HK-2 (cell line): ENCODE measurements at regions not wholly inside any gene's neighbourhood (a gene's known extent, or its start where the extent isn't known, plus 50 kb on each side); places are given as distances from the start of the nearest gene placed in this dataset.
"Not testable (repeated sequence)": the region's sequence is repeated elsewhere in the genome, so short reads cannot be mapped to it uniquely, and the experiment has no call there.

Source experiments
- DNase-seq: peaks from one replicate; pipeline ENCODE4 v3.0.0-alpha.2; 2018; ENCODE audit not compliant: unreplicated experiment

DNA sequence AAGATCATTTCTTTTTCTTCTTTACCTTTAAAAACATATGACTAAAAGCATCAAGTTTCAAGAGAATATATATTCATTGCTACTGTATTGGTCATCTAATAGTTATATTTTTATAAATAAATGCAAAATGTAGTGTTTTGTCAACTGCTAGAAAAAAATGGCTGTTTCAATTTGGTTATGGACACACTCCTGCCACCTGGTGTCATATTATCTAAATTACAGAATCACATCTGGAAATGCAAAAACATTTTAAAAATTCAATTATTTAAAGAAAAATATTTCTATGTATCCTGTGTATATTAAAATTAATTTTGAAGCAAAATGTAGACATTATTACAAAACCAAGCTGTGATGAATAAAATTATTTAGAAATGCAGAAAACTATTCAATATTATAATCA, 329.4 kb upstream of the PCDH18 start:
- DNase-seq = no peak

GRCh38 chr4:137853424-137853823, 321.1 kb upstream of the PCDH18 start:
- DNase-seq = no peak

- DNase-seq = no peak
Observed at GRCh38 chr4:137852326-137852725, 320.0 kb upstream of the PCDH18 start.

- no peak for DNase-seq
Observed at GRCh38 chr4:137851435-137851834, 319.1 kb upstream of the PCDH18 start.

DNA sequence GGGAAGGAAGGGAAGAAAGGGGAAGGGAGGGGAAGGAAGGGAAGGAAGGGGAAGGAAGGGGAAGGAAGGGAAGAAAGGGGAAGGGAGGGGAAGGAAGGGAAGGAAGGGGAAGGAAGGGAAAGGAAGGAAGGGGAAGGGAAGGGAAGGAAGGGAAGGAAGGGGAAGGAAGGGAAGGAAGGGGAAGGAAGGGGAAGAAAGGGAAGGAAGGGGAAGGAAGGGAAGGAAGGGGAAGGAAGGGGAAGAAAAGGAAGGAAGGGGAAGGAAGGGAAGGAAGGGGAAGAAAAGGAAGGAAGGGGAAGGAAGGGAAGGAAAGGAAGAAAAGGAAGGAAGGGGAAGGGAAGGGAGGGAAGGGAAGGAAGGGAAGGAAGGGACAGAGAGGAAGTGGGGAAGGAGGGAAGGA, 295.7 kb upstream of the PCDH18 start:
- not testable (repeated sequence) for DNase-seq

- DNase-seq = no peak
Observed at GRCh38 chr4:137825505-137825904, 293.2 kb upstream of the PCDH18 start.

DNA sequence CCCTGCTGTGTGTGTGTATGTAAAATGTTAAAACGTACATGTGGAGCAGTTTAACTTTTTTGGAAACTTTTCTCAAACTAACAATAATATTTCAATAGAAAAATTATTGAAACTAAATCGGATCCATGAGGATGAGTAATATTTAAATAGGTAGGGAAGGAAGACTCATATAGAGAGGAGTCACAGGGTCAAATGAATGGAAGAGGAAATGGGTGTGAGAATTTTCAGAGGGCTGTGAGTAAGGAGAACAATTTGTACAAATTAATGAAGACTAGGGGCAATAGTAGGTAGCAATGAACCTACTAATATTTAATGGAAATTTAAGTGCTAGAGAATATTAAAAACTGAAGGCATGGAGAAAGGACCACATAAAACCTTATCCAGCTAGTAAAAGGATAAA, 290.7 kb upstream of the PCDH18 start:
- no peak for DNase-seq

- peak; percentile 20 for DNase-seq
Observed at GRCh38 chr4:137819964-137820383, 287.7 kb upstream of the PCDH18 start.

DNA sequence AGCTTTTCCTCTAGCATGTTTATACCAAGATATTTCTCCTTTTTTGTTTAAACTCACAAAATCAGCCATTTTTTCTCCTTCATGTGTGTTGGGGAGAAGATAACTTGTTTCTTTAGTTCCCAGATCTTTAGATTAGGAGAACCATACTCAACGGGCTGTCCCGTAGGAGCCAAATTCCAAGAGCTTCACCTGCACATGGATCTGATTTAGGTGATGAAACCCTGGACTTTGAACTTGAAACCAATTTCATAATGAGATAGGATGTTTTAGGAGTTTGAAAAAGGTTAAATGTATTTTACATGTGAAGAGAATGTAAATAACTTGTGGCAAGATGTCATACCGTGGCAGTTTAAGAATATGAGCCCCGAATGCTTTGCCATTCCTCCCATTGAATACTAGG, 280.0 kb upstream of the PCDH18 start:
- no peak for DNase-seq

DNA sequence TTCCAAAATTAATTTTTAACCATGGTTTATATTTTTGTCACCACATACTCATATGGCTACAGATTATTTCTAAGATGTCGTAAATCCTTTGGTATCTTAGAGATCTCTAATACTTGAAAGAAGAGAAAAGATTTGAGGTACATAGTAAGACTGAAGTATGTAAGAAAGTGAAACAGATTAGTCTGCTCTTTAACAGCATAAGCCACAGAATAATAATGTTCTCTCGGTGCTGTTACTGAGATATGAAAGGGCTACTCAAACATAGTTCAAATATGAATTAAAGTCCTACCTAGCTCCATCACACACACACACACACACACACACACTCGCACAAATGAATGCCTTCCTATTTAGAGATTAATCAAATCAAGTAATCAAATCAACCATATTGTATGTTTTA, 274.1 kb upstream of the PCDH18 start:
- no peak for DNase-seq

GRCh38 chr4:137804906-137805495, 272.7 kb upstream of the PCDH18 start:
- no peak for DNase-seq

DNA sequence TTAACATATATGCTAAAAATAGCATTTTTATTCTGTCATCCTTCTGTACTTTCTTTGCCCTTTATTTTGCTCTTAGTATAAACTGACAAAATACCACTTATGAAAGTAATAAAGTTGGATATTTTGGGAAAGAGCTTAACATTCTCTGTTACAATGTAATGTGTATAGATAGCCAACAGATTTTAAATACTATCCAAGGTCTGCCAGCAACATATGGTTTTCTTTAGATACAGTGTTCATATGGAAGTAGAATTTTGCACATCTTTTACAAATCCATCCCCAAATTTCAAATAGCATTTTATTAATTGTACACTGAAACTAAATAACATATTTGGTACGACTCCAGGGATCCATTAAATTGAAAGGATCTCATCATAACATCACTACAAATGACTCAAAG, 268.6 kb upstream of the PCDH18 start:
- no peak for DNase-seq

- no peak for DNase-seq
Observed at GRCh38 chr4:137794764-137795254, 262.5 kb upstream of the PCDH18 start.

DNA sequence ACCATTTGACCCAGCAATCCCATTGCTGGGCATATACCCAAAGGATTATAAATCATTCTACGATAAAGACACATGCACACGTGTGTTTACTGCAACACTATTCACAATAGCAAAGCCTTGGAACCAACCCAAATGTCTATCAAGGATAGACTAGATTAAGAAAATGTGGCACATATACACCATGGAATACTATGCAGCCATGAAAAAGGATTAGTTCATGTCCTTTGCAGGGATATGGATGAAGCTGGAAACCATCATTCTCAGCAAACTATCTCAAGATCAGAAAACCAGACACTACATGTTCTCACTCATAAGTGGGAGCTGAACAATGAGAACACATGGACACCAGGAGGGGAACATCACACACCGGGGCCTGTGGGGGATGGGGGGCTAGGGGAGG, 257.0 kb upstream of the PCDH18 start:
- not testable (repeated sequence) for DNase-seq

GRCh38 chr4:137783923-137784322, 251.6 kb upstream of the PCDH18 start:
- not testable (repeated sequence) for DNase-seq

GRCh38 chr4:137775701-137776100, 243.4 kb upstream of the PCDH18 start:
- no peak for DNase-seq

DNA sequence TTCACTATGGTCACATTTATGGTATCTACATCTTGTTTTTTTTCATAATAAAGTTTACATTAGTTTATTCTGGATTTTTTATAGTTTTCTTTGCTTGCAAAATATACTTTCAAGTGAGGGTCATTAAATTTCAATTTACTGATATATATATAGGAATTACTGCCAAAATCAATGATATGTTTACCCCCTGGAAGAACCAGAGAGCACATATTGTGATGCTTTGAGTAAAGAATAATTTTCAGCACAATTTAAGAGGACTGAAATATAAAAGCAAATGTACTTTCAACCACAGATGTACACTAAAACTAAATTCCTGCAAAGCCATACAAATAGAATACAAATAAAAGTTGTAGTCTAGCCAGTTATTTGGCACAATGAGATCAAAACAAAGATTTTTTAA, 242.2 kb upstream of the PCDH18 start:
- no peak for DNase-seq

GRCh38 chr4:137768881-137769280, 236.6 kb upstream of the PCDH18 start:
- no peak for DNase-seq

GRCh38 chr4:137768196-137768595, 235.9 kb upstream of the PCDH18 start:
- DNase-seq = no peak

DNA sequence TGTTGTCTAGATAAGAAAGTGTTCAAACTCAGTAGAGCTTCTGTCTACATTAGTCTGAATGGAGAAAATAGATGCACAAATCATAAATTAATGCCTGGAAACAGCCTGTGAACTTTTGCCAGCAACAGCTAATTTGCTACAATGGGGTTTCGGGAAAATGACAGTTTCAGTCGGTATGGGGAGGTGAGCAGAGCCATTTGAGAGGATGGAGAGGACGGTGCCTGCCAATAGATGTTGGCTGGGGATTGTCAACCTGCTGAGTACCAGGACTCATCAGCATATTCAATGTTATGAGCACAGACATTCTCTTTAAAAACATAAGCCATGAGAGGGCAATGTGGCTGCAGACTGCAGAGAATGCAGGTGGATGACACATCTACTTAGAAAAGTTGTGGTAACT, 230.3 kb upstream of the PCDH18 start:
- DNase-seq = no peak

- no peak for DNase-seq
Observed at GRCh38 chr4:137754652-137755471, 222.6 kb upstream of the PCDH18 start.

DNA sequence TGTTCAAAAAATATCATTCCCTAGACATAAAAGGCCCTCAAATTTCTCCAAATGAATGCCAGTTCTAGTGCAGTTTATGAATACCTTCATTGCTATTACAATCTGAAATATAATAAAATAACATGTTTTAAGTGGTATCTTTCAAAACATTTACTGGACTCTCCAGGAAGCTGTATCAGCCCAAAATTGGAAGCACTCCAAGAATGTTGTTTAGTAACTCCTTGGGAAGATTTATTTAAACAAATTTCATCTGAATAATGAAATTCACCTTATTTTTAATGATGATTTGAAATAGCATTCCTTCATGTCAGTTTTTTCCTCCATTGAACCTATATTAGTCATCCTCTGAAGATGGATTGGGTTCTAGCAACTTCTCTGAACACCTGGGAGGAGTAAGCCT, 217.2 kb upstream of the PCDH18 start:
- DNase-seq = no peak

- no peak for DNase-seq
Observed at GRCh38 chr4:137748616-137749015, 216.3 kb upstream of the PCDH18 start.
